Type B pancreatic cell (in vitro differentiated cells): ENCODE measurements at regions not wholly inside any gene's neighbourhood (a gene's known extent, or its start where the extent isn't known, plus 50 kb on each side); places are given as distances from the start of the nearest gene placed in this dataset.

ENCODE experiments used
- DNase-seq: peaks from one replicate; pipeline ENCODE4 v3.0.0; 2021; ENCODE audit warnings: mixed read lengths; ENCODE audit not compliant: unreplicated experiment; ENCODE audit errors: extremely low spot score
- H3K27ac Mint-ChIP-seq: 2 replicates; pipeline ENCODE4 v1.8.0; 2021; ENCODE audit warnings: mild to moderate bottlenecking, mixed read lengths
- H3K27me3 Mint-ChIP-seq: 2 replicates; pipeline ENCODE4 v1.8.0; 2021; ENCODE audit warnings: mixed read lengths
- H3K36me3 Mint-ChIP-seq: 2 replicates; pipeline ENCODE4 v1.8.0; 2021; ENCODE audit warnings: mixed read lengths
- H3K4me1 Mint-ChIP-seq: one replicate; pipeline ENCODE4 v1.8.0; 2021; ENCODE audit warnings: mixed read lengths; ENCODE audit not compliant: unreplicated experiment
- H3K4me3 Mint-ChIP-seq: 2 replicates; pipeline ENCODE4 v1.8.0; 2021; ENCODE audit warnings: mild to moderate bottlenecking, mixed read lengths
- H3K9me3 Mint-ChIP-seq: 2 replicates; pipeline ENCODE4 v1.8.0; 2021; ENCODE audit warnings: mixed read lengths
- CTCF ChIP-seq: fragments of 200-600 bp; sonication (generic); conservative IDR thresholded peaks from 2 replicates; pipeline ENCODE4 v1.5.0; 2021; ENCODE audit warnings: antibody characterized with exemption, mild to moderate bottlenecking

- H3K27me3 Mint-ChIP-seq = no peaks in the 10 kb centered on the region
- H3K4me3 Mint-ChIP-seq = no peak overlapping the region
- H3K4me1 Mint-ChIP-seq = no peaks in the 10 kb centered on the region
- TF ChIP-seq CTCF = no peak
- no peaks in the 10 kb centered on the region for H3K9me3 Mint-ChIP-seq
- no peak overlapping the region for H3K27ac Mint-ChIP-seq
- no peak for DNase-seq
- no peaks in the 10 kb centered on the region for H3K36me3 Mint-ChIP-seq
These were observed 81.7 kb upstream of the KLHL1 start for GRCh38 chr13:70189981-70190380.

GRCh38 chr13:70188567-70188966 is 80.3 kb upstream of the KLHL1 start:
- H3K9me3 Mint-ChIP-seq = no peaks in the 10 kb centered on the region
- no peak overlapping the region for H3K27ac Mint-ChIP-seq
- no peaks in the 10 kb centered on the region for H3K36me3 Mint-ChIP-seq
- no peak for DNase-seq
- no peak overlapping the region for H3K4me3 Mint-ChIP-seq
- H3K4me1 Mint-ChIP-seq = no peaks in the 10 kb centered on the region
- TF ChIP-seq CTCF = no peak
- H3K27me3 Mint-ChIP-seq = no peaks in the 10 kb centered on the region

- no peaks in the 10 kb centered on the region for H3K9me3 Mint-ChIP-seq
- H3K27ac Mint-ChIP-seq = no peak overlapping the region
- no peak for DNase-seq
- no peaks in the 10 kb centered on the region for H3K27me3 Mint-ChIP-seq
- no peaks in the 10 kb centered on the region for H3K36me3 Mint-ChIP-seq
- no peak for TF ChIP-seq CTCF
- no peaks in the 10 kb centered on the region for H3K4me1 Mint-ChIP-seq
- H3K4me3 Mint-ChIP-seq = no peak overlapping the region
These were observed 74.8 kb upstream of the KLHL1 start for GRCh38 chr13:70183041-70183440.
